Stomach smooth muscle (tissue), 2 donors: ENCODE measurements at regions not wholly inside any gene's neighbourhood (a gene's known extent, or its start where the extent isn't known, plus 50 kb on each side); places are given as distances from the start of the nearest gene placed in this dataset.

Experiments used
- H3K27ac ChIP-seq: one replicate; pipeline ENCODE4 v1.7.0; 2013; ENCODE audit warnings: mild to moderate bottlenecking, low read length, inconsistent platforms
- H3K27me3 ChIP-seq, 2 donors: one replicate each; pipeline ENCODE4 v1.7.0; 2013; ENCODE audit warnings: low read length in 2 of 2; ENCODE audit not compliant: insufficient read depth in 2 of 2, control insufficient read depth in 1 of 2
- H3K36me3 ChIP-seq, 2 donors: one replicate each; pipeline ENCODE4 v1.7.0; 2013; ENCODE audit warnings: low read length in 2 of 2; ENCODE audit not compliant: control insufficient read depth in 2 of 2, insufficient read depth in 2 of 2
- H3K4me1 ChIP-seq: one replicate; pipeline ENCODE4 v1.7.0; 2013; ENCODE audit warnings: low read length; ENCODE audit not compliant: control insufficient read depth, insufficient read depth
- H3K4me3 ChIP-seq, 2 donors: one replicate each; pipeline ENCODE4 v1.7.0; 2013; ENCODE audit warnings: low read length in 2 of 2
- H3K9ac ChIP-seq, 2 donors: one replicate each; pipeline ENCODE4 v1.7.0; 2013; ENCODE audit warnings: low read length in 2 of 2, mild to moderate bottlenecking in 1 of 2
- H3K9me3 ChIP-seq, 2 donors: one replicate each; pipeline ENCODE4 v1.7.0; 2013; ENCODE audit warnings: low read length in 2 of 2; ENCODE audit not compliant: control insufficient read depth in 2 of 2
- donor health status: healthy.
- donor health status: Pancreatic carcinoma.

DNA sequence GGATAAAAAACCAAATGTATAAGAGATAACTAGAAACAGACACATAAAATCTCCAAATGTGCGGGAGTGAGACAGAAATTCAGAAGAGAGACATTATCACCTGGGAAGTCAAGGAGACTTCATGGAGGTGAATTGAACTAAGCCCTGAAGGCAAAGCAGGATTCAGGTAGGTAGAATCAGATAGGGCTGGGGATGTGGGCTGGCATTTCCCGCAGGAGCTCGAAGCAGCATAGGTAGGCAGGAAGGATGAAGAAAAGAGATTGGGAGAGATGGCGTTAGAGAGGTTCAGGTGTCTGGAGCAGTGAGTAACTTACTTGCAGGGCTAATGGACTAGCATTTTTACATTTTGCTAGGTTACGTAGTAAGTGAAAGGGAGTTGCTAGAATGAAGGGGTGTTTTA is 58.2 kb upstream of the NRP1 start:
- Histone ChIP-seq H3K9me3 (peaks cover 0 to 8% of the 10 kb centered on the region in 2 donors), H3K27ac (no peak overlapping the region), H3K36me3 (no peaks in the 10 kb centered on the region), H3K27me3 (peaks cover 0 to 6% of the 10 kb centered on the region in 2 donors), H3K4me1 (no peaks in the 10 kb centered on the region), H3K9ac (no peak overlapping the region), H3K4me3 (no peak overlapping the region)

DNA sequence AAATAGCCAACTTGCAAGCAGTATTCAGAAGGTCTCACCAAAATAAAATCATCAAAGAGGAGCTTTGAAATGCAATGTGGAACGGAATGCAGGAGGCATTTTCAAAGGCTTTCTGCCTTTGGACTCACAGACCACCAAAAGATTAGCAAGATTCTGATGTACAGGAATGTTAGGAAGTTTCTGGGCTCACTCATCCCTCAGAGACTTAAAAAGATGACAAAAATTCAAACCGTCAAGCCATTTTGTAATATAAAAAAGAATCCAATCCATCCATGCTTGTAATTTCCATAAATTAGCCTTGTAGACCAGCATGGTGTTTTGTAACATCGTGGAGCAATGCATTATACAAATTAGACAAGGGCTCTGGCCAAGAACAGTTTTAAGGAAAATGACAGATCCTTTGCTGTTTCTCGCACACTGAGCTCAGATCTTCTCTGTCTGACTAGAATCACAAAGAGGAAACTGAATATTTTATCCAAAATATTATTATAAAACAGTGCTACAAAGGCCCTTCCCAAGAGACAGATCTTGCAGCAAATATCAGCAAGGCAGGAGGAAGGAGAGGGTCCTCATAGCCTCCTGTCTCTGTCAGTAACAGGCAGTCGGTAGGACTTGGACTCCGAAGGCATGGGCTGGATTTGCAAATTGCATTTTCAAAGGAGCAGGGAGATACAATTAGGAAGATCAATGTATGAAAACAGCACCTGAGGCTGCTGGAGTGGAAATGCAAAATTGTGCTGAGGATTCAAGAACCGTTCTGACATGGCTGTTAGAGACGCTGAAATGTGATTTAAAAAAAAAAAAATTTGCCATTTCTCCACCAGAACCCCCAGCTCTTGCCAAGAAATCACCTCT is 57.4 kb upstream of the NRP1 start:
- Histone ChIP-seq H3K36me3 (no peaks in the 10 kb centered on the region), H3K27me3 (peaks cover 0 to 6% of the 10 kb centered on the region in 2 donors), H3K4me3 (no peak overlapping the region), H3K9ac (no peak overlapping the region), H3K27ac (no peak overlapping the region), H3K4me1 (no peaks in the 10 kb centered on the region), H3K9me3 (peaks cover 0 to 3% of the 10 kb centered on the region in 2 donors)

DNA sequence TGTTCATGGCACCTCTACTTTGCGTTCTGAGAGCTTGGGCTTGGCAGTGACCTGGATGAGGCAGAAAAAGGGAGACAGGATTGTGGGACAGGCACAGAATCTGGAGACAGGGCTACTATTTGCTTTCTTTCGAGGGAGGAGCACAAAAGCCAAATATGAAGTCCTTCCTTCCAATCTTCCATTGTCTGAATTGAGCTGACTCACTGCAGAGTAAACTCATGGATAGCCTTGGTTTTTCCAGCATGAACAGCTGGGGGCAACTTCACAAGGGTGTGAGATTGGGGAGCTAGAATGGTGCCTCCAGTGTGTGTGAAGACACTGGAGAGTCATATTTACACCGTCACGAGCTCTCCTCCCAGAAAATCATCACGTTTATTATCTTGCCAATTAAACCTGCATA is 55.6 kb upstream of the NRP1 start:
- H3K27ac ChIP-seq = no peak overlapping the region
- no peak overlapping the region for H3K4me3 ChIP-seq
- no peak overlapping the region for H3K9ac ChIP-seq
- H3K36me3 ChIP-seq = no peaks in the 10 kb centered on the region
- H3K27me3 ChIP-seq = peaks cover 0 to 6% of the 10 kb centered on the region in 2 donors
- H3K4me1 ChIP-seq = no peaks in the 10 kb centered on the region
- no peaks in the 10 kb centered on the region for H3K9me3 ChIP-seq

DNA sequence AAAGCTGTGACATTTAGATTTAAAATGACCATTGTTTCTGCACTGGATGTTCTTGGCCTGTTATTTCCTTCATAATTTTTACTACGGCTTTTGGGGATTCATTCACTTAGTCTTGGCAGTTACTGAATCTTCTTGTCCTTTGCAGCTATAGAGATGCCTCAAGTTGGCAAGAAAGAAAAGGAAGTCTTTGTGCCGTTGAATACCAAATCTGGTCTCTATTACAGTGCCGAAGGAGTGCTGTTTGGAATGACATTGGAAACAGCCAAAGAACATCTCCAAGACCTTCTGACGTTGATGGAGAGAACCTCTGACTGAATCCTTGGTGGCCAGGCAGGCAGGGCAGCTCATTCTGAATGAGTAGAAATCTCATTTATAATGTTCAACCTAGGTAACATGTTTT is 54.3 kb upstream of the NRP1 start:
- Histone ChIP-seq H3K4me3 (no peak overlapping the region), H3K36me3 (no peaks in the 10 kb centered on the region), H3K27ac (no peak overlapping the region), H3K27me3 (peaks cover 0 to 6% of the 10 kb centered on the region in 2 donors), H3K9me3 (no peaks in the 10 kb centered on the region), H3K4me1 (no peaks in the 10 kb centered on the region), H3K9ac (no peak overlapping the region)

DNA sequence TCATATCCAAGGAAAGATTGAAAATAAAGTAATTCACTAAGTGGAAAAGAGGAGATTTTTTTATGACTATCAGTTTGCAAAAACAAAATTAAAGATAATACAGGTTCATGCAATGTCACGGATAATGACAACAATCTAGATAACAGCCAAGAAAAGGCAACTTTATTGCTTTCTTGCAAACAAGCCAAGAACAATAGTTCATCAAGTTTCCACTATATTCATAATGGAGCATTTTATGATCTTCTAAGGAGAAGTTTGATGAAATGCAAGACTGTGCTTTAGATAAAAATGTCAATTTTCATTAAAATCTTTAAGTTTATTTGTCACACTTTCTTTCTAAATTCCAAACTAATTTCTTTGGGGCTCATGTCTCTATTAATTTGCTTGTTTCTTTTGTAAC is 53.9 kb upstream of the NRP1 start:
- Histone ChIP-seq H3K9me3 (no peaks in the 10 kb centered on the region), H3K27me3 (peaks cover 0 to 2% of the 10 kb centered on the region in 2 donors), H3K9ac (no peak overlapping the region), H3K4me1 (no peaks in the 10 kb centered on the region), H3K27ac (no peak overlapping the region), H3K4me3 (no peak overlapping the region), H3K36me3 (no peaks in the 10 kb centered on the region)

DNA sequence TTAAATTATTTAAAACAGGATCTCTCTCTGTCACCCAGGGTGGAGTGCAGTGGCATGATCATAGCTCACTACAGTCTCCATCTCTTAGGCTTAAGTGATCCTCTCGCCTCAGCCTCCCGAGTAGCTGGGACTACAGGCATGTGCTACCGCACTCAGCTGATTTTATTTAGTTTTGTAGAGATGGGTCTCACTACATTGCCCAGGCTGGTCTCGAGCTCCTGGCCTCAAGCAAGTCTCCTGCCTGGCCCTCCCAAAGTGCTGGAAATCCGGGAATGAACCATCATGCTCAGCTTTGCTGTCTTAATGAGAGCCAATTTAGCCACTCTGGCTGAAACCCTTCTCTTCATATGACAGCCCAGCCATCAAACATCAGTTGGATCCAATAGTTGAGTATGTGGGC is 53.3 kb upstream of the NRP1 start:
- Histone ChIP-seq H3K36me3 (no peaks in the 10 kb centered on the region), H3K27ac (no peak overlapping the region), H3K4me3 (no peak overlapping the region), H3K27me3 (no peaks in the 10 kb centered on the region), H3K9ac (no peak overlapping the region), H3K4me1 (no peaks in the 10 kb centered on the region), H3K9me3 (no peaks in the 10 kb centered on the region)

DNA sequence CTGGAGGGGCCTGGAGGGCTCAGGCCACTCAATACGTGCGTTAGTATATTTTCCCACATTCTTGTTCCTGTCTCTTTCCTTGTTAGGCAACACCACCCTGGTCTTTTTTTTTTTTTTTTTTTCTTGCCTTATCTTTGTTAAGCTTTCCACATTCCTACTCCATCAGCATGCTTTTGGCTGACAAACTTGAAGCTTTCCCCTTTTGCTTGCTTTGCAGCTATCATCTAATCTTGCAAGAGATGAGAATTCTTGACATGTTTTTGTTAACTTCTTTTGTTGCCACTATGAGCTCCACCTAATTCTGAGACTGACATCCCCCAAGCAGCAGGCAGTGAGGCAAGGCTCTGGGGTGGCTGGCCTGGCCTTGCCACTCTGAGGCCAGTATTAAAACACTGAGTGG is 52.5 kb upstream of the NRP1 start:
- Histone ChIP-seq H3K9ac (no peak overlapping the region), H3K4me1 (no peaks in the 10 kb centered on the region), H3K4me3 (no peak overlapping the region), H3K27me3 (no peaks in the 10 kb centered on the region), H3K36me3 (no peaks in the 10 kb centered on the region), H3K27ac (no peak overlapping the region), H3K9me3 (no peaks in the 10 kb centered on the region)

DNA sequence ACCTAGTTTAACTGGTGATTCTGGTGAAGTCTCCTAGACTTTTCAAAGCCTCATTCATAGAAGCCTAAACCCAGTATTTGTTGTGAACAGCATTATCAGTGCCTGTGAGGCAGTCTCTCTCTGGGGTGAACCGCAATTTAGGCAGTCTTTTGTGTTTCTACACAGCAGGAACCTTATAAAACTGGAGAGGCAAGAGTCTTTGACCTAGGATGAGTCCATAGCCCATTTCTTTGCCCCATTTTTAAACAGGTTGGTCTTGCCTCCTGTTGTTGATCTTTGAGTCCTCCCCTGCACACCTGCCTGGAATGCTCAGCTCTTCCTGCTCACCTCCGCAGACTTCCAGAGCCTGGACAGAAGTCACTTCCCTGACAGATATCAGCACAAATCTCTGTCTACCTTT is 51.2 kb upstream of the NRP1 start:
- H3K9me3 ChIP-seq = no peaks in the 10 kb centered on the region
- H3K4me3 ChIP-seq = no peak overlapping the region
- no peak overlapping the region for H3K9ac ChIP-seq
- no peak overlapping the region for H3K27ac ChIP-seq
- H3K27me3 ChIP-seq = no peaks in the 10 kb centered on the region
- no peaks in the 10 kb centered on the region for H3K36me3 ChIP-seq
- H3K4me1 ChIP-seq = no peaks in the 10 kb centered on the region

DNA sequence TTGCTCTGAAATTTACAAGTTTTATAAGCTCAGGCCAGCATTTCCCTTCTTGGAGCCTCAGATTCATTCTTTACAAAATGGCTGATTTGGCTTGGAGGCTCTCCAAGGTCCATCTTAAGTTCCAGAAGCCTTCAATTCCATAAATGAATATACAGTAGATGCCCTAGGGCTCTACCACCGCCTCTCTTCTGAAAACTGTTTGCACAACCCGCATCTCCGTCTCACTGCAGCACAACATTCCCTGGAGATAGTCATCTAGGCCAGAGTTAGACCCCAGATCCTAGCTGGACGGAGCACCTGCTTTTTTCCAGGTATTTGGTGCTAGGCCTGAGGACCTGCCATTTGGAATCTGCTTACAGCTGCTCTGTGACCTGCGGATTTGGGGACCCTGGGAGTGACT is 50.5 kb upstream of the NRP1 start:
- no peaks in the 10 kb centered on the region for H3K27me3 ChIP-seq
- H3K36me3 ChIP-seq = no peaks in the 10 kb centered on the region
- H3K9me3 ChIP-seq = no peaks in the 10 kb centered on the region
- H3K4me3 ChIP-seq = no peak overlapping the region
- no peak overlapping the region for H3K9ac ChIP-seq
- no peaks in the 10 kb centered on the region for H3K4me1 ChIP-seq
- no peak overlapping the region for H3K27ac ChIP-seq
